Suprapubic skin (tissue), 3 donors: ENCODE measurements at regions not wholly inside any gene's neighbourhood (a gene's known extent, or its start where the extent isn't known, plus 50 kb on each side); places are given as distances from the start of the nearest gene placed in this dataset.

ENCODE experiments used
- EP300 ChIP-seq: sonication (generic); formaldehyde crosslinking; IDR thresholded peaks from one replicate; pipeline ENCODE4 v1.6.1; 2017; ENCODE audit warnings: antibody characterized with exemption
- POLR2A ChIP-seq, 2 donors: fragments of 450-650 bp; IDR thresholded peaks; one replicate each; pipeline ENCODE4 v1.6.1; 2017; ENCODE audit warnings: antibody characterized with exemption in 2 of 2, mild to moderate bottlenecking in 2 of 2, moderate library complexity in 2 of 2
- TF ChIP-seq, protein P1 (sequence below), 2 donors: fragments of 200-600 bp in 1 of 2; fragments of 450-650 bp in 1 of 2; sonication (generic) in 1 of 2; IDR thresholded peaks; one replicate each; pipeline ENCODE4 v1.5.1; 2016 to 2019; ENCODE audit warnings: antibody characterized with exemption in 2 of 2, mild to moderate bottlenecking in 1 of 2, moderate library complexity in 1 of 2

DNA sequence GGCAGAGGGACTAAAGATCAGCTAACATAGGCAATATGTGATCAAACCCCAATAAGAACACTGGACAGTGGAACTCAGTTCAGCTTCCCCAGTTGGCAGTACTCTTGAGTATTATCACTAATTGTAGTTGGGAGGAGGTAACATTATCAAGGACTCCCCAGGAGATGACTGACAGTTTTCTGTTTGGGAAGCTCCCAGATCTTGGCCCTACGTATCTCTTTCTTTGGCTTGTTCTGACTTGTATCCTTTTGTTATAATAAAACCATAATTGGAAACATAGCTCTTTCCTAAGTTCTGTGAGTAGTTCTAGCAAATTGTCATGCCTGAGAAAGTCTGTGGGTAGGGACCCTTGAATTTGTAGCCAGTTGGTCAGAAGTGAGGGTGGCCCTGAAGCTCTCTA, 316.4 kb downstream of the ZNF621 start:
- TF ChIP-seq, protein P1, sequence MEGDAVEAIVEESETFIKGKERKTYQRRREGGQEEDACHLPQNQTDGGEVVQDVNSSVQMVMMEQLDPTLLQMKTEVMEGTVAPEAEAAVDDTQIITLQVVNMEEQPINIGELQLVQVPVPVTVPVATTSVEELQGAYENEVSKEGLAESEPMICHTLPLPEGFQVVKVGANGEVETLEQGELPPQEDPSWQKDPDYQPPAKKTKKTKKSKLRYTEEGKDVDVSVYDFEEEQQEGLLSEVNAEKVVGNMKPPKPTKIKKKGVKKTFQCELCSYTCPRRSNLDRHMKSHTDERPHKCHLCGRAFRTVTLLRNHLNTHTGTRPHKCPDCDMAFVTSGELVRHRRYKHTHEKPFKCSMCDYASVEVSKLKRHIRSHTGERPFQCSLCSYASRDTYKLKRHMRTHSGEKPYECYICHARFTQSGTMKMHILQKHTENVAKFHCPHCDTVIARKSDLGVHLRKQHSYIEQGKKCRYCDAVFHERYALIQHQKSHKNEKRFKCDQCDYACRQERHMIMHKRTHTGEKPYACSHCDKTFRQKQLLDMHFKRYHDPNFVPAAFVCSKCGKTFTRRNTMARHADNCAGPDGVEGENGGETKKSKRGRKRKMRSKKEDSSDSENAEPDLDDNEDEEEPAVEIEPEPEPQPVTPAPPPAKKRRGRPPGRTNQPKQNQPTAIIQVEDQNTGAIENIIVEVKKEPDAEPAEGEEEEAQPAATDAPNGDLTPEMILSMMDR (IDR thresholded peaks at IDR 0.05): no peak
- no peak for TF ChIP-seq EP300
- TF ChIP-seq POLR2A (IDR thresholded peaks at IDR 0.05): no peak
